GM23338 (cell line): ENCODE measurements at regions not wholly inside any gene's neighbourhood (a gene's known extent, or its start where the extent isn't known, plus 50 kb on each side); places are given as distances from the start of the nearest gene placed in this dataset.

Source experiments
- CREB1 ChIP-seq: fragments of 250-450 bp; sonication (Bioruptor Pico); IDR thresholded peaks from 2 replicates; pipeline ENCODE4 v1.5.0; 2020; ENCODE audit warnings: low read depth, mild to moderate bottlenecking, moderate library complexity
- EZH2 ChIP-seq: fragments of 200-600 bp; sonication (generic); IDR thresholded peaks from one replicate; pipeline ENCODE4 v1.8.0; 2017; ENCODE audit warnings: antibody characterized with exemption, mild to moderate bottlenecking, low read depth; ENCODE audit not compliant: unreplicated experiment
- EZH2phosphoT487 ChIP-seq: fragments of 200-600 bp; sonication (generic); IDR thresholded peaks from one replicate; pipeline ENCODE4 v1.8.1; 2018; ENCODE audit warnings: antibody characterized with exemption; ENCODE audit not compliant: unreplicated experiment
- POLR2AphosphoS5 ChIP-seq: IDR thresholded peaks from 2 replicates; pipeline ENCODE4 v1.6.1; 2016; ENCODE audit warnings: antibody characterized with exemption, low read depth
- ZNF114 ChIP-seq: fragments of 250-450 bp; sonication (Bioruptor Pico); IDR thresholded peaks from 2 replicates; pipeline ENCODE4 v1.5.0; 2020; ENCODE audit warnings: mild to moderate bottlenecking, moderate library complexity
- TF ChIP-seq, protein P1 (sequence below): IDR thresholded peaks from one replicate; pipeline ENCODE4 v1.6.1; 2018; ENCODE audit warnings: antibody characterized with exemption; ENCODE audit not compliant: unreplicated experiment
- TF ChIP-seq, protein P2 (sequence below), 2 experiments: fragments of 200-600 bp in 1 of 2; sonication (generic) in 1 of 2; conservative IDR thresholded peaks; 2 replicates each; pipeline versions ENCODE4 v1.5.1 to v1.6.1; 2016 to 2017; ENCODE audit warnings: antibody characterized with exemption in 2 of 2, low read depth in 2 of 2, mild to moderate bottlenecking in 2 of 2, moderate library complexity in 1 of 2

DNA sequence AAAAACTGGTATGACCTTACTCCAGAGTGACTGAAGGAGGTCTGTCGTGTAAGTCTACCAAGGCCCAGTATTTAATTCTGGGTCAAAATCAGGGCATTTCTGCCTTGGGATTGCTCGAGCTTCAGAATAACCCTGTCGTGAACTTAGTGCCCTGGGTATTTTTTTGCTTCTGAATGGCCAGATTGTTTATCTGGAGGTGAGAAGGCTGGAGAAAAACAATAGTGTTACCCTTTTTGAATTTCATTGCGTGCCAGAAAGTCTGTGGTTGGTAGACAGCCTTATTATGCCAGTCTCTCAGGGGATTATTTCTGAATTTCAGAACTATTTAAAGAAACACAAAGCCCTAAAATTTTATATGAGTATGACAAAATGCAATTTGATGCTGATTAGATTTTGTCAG, 323.4 kb downstream of the CSNK1G3 start:
- TF ChIP-seq, protein P1, sequence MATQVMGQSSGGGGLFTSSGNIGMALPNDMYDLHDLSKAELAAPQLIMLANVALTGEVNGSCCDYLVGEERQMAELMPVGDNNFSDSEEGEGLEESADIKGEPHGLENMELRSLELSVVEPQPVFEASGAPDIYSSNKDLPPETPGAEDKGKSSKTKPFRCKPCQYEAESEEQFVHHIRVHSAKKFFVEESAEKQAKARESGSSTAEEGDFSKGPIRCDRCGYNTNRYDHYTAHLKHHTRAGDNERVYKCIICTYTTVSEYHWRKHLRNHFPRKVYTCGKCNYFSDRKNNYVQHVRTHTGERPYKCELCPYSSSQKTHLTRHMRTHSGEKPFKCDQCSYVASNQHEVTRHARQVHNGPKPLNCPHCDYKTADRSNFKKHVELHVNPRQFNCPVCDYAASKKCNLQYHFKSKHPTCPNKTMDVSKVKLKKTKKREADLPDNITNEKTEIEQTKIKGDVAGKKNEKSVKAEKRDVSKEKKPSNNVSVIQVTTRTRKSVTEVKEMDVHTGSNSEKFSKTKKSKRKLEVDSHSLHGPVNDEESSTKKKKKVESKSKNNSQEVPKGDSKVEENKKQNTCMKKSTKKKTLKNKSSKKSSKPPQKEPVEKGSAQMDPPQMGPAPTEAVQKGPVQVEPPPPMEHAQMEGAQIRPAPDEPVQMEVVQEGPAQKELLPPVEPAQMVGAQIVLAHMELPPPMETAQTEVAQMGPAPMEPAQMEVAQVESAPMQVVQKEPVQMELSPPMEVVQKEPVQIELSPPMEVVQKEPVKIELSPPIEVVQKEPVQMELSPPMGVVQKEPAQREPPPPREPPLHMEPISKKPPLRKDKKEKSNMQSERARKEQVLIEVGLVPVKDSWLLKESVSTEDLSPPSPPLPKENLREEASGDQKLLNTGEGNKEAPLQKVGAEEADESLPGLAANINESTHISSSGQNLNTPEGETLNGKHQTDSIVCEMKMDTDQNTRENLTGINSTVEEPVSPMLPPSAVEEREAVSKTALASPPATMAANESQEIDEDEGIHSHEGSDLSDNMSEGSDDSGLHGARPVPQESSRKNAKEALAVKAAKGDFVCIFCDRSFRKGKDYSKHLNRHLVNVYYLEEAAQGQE: no peak
- TF ChIP-seq, protein P2, sequence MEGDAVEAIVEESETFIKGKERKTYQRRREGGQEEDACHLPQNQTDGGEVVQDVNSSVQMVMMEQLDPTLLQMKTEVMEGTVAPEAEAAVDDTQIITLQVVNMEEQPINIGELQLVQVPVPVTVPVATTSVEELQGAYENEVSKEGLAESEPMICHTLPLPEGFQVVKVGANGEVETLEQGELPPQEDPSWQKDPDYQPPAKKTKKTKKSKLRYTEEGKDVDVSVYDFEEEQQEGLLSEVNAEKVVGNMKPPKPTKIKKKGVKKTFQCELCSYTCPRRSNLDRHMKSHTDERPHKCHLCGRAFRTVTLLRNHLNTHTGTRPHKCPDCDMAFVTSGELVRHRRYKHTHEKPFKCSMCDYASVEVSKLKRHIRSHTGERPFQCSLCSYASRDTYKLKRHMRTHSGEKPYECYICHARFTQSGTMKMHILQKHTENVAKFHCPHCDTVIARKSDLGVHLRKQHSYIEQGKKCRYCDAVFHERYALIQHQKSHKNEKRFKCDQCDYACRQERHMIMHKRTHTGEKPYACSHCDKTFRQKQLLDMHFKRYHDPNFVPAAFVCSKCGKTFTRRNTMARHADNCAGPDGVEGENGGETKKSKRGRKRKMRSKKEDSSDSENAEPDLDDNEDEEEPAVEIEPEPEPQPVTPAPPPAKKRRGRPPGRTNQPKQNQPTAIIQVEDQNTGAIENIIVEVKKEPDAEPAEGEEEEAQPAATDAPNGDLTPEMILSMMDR (conservative IDR thresholded peaks at IDR 0.05; ENCODE audit: low read depth in 2 of 2): no peak
- TF ChIP-seq POLR2AphosphoS5 (no peak), EZH2phosphoT487 (no peak), EZH2 (no peak), ZNF114 (CRISPR knock-in tag) (no peak), CREB1 (no peak)
